GM19397 (cell line): ENCODE measurements at regions not wholly inside any gene's neighbourhood (a gene's known extent, or its start where the extent isn't known, plus 50 kb on each side); places are given as distances from the start of the nearest gene placed in this dataset.
"Not testable (repeated sequence)": the region's sequence is repeated elsewhere in the genome, so short reads cannot be mapped to it uniquely, and the experiment has no call there.

ENCODE experiments used
- ATAC-seq: cut with Tn5 transposase; IDR thresholded peaks from one replicate; pipeline ENCODE4 v1.9.1; 2021; ENCODE audit warnings: mild to moderate bottlenecking, moderate library complexity; ENCODE audit not compliant: unreplicated experiment

DNA sequence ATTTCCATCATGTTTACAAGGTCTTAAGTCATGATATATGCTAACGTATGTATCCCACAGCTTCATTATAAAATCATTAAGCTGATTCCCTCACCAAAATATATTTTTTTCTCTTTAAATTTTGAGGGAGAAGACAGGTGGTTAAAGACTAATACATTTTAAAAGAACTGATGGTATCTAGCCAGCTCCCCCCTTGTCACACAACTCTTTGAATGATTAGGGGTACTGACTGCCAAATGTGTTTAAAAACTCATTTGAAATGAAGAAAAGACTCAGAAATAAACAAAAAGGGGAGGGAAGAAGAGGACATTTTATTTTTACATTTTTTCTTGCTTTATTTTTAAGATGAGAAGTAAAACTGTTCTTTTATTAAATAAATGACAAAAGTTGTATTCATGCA is 805.3 kb downstream of the SATB2 start:
- no peak for ATAC-seq

DNA sequence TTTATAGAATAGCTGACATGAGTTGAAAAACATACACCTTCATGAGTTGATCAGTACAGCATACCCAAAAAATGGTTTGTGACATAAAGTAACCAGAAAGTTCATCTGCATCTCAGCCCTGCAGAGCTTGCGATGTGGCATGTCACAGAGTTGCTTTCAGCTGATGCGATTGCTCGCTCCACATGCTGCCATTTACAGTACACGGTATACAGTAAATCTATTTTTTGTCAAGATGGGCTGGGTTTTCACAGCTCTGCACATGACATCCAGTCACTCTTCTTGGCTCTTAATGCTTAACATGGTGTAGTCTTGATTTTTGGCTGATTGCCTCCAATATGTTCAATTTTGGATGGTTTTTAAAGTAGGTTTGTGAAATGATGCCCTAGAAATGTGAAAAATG is 811.9 kb downstream of the SATB2 start:
- ATAC-seq: no peak

DNA sequence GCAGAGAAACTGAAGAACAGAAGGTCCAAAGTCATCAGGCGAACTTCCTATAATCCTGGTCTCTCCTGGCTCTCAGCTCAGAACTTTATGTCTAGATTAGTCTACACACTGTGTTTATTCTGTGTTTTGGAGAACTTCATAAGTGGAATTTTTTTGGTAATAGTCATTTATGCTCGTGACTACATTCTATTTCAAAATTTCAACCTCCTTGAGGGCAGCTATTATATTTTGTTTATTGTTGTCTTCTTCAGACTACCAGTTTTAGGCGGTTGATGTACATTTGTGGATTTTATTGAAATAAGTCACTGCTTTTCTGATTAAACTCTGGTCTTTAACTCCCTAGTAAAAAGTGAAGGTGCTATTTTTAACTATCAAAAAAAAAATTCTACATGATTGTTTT is 816.6 kb downstream of the SATB2 start:
- ATAC-seq: no peak

DNA sequence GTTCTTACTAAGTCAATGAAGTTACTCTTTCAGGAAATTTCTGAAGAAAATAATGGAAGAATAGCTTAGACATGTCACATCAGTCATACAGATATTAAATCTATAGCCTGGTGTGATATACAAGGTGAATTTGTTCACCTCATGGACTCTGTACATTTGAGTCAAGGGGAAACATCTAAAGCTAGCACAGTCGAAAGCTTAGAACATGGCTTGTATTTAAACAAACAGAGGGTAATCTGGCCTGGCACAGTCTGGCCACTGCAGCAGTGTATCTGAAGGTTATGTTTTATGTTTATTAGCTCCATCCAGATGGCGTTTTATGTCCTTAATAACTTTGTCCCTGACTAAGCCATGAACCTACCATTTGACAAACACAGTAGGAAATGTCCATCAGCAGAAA is 817.3 kb downstream of the SATB2 start:
- no peak for ATAC-seq

DNA sequence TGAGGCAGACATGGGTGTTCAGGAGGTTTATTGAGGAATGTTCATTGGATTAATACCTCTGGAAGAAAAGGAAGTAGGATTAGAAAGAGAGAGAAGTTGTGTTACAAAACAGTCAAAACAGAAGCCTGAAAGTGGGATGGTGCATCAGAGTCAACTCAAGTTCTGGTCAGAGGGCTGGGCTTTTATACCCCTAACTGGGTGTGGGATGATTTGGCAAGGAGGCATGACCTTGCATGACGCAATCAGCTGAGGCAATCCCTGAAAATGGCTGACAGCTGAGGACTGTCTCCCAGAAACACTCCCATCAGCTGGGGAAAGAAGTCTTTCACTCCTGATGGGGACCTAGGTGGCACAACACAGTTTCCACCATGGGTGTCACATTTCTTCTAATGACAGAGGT is 818.2 kb downstream of the SATB2 start:
- no peak for ATAC-seq

DNA sequence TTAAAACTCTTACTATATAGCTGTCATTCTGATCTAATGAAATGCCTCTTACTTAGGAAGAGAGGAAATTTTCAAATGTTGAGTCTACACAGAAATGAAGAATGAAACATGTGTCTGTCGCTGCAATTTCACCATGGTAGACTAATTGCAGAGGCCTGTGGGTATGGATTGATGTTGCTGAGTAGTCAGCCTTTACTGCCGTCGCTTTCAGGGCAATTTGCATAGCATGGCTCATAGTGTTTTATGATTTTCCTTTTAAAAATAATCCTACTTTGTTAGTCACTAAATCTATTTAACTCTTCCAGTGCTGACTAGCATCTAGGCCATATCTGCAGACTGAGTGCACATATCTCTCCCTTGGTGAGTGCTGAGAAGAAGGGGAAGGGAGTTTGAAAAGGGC is 819.2 kb downstream of the SATB2 start:
- no peak for ATAC-seq

DNA sequence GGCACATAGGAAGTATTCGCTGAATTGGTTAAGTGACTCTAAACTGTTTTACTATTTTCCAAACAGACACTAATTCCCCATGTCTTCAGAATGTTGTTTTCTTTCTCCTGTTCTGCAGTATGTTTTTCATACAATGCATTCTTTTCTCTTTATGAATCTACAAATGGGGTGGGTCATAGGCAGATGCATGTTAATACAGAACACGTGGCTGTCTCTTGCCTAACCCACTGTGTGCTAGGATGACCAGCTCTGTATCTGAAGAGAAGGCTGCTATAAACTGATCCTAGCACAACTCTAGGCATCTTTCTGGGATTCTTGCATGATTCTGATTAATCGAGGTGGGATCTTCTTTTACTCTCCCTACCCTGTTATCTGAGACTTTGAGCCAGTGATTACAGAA is 826.0 kb downstream of the PLCL1 start:
- no peak for ATAC-seq

DNA sequence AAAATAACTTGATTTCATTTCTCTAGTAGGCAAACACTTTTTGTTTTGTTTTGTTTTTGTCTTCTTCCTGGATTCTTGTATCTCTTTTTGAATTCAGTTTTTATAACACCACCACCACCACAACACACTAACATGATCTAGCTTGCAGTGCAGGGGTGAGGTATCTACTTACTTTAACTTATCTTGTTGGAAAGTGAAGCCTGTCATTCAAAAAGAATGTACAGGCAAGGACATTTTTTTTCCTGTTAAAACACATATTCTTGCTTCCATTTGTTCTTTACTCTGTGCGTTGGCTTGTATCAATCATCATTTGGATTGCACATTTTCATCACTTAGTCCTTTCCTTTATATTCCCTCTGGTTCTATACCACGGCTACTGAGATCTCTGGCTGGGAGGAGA is 824.2 kb downstream of the PLCL1 start:
- ATAC-seq: no peak

DNA sequence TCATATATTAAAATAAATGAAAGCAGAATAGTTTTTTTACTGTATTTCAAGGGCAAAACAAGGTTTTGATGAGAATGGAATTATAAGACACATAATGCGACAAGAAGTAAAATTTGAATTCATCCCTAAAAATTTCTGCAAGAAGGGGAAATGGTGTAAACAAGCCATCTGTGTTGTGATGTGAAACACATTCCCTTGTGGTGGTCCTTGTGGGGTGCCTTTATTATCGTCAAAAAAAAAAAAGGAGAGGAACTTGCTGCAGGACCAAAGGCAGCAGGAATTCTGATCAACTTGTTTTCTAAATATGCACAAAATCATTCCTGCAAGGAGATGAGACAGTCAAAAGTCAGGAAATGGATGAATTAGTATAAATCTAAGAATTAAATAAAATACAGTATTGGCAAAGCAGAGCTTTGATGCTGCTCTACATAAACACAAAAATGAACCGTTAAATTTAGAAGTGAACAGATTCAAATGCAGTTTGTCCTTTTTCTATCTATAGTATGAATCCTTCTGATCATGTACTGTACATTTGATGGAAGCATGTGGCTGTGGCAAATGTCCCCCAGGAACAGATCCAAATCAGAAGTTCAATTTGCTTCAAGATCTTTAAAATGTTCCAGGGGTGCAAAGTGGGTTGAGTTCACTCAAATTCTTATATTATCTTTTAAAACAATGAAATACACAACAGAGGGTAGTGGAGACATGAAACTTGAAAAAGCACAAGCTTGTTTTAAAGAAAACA is 818.8 kb downstream of the PLCL1 start:
- ATAC-seq: no peak

DNA sequence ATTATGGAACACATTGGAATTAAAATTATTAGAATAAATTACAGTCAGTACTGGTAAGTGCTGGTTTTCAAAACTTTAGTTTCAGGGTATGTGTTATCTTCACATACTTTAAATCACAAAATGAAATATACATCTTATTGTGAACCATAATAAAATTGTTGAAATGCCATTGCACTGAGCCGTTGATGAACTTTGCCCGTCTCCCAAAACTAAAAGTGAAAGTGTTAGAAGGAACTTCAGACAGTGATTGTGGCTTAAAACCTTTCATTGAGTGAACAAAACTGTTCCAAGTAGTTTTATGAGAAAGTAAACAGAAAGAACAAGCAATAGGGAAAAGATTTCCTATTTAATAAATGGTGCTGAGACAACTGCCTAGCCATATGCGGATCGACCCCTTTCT is 811.6 kb downstream of the PLCL1 start:
- ATAC-seq: peak; percentile 58

DNA sequence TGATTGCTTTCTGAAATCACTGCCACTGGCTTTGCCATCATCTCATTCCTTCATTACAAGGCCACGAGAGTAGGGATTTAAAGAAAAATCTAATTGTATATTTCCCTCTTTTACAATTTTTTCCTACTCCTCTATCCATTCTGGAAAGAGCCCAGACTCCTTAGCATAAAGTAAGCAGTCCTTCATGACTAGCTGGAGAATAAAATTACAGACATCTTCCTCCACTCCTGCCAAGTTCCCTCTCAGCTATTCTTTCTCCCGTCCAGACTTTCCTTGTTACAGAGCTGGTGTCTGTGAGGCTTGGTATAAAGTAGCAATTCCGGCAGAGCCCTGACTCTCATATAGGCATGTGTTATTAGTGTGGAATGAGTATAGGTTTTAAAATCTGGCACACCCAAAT is 806.8 kb downstream of the PLCL1 start:
- ATAC-seq: no peak

DNA sequence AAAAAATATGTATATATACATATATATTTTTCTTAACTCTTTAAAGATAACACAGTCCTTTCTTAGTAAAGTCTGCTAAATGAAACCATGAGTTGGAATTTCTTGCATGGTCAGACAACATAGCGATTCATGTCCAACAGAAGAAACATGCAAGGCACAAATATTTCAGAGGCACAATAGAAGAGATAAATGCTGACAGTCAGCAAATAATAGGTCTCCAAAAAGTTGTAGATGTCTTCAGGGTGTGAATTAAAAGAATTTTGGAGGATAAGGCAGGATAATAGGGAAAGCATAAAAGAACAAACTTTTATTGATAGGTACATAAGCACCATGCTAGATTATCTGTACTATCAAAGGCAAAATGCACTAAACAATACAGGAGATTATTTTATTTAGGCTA is 800.2 kb downstream of the PLCL1 start:
- no peak for ATAC-seq

DNA sequence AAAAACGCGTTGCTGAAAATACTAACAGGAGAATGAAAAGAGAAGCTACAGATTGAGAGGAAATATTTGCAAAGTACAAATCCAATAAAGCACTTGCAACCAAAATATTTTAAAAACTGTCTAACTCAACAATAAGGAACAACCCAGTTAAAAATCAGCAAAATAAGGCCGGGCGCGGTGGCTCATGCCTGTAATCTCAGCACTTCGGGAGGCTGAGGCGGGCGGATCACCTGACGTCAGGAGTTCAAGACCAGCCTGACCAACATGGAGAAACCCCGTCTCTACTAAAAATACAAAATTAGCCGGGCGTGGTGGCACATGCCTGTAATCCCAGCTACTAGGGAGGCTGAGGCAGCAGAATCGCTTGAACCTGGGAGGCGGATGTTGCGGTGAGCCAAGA is 798.6 kb downstream of the PLCL1 start:
- not testable (repeated sequence) for ATAC-seq

DNA sequence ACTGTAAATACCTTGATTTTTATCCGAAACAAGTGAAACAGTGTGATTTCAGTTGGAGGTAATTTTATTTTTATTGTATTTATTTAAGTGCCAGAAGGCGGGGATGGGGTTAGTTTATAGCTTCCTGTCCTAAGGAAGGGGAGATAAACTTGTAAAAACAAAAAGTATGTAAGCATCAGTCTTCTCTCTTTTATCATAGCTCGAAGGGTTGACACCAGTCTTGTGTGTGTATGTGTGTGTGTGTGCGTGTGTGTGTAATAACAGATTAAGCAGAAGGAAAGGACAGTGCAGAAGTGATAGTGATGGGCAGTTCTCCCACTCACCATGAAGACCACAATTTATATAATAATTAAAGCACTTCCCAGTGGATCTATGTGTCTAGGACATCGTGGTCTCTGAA is 793.3 kb downstream of the PLCL1 start:
- ATAC-seq: no peak

DNA sequence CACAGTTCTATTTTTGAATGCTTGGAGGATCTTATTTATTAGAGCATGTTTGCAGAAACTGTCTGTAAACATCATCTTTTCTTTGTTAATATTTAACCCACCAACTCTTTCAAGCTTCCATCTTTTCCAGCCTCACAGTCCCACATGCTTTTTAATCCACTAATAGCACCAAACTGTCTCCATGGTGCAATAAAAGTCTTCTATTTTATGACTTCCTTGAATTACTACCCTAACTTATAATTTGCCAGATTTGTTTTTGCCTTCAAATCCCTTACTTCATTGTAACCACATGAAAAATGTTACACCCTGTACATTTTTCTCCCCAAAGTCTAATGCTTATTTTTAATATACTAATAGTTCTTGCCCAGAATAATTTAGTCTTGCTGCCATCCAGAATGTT is 792.6 kb downstream of the PLCL1 start:
- no peak for ATAC-seq

DNA sequence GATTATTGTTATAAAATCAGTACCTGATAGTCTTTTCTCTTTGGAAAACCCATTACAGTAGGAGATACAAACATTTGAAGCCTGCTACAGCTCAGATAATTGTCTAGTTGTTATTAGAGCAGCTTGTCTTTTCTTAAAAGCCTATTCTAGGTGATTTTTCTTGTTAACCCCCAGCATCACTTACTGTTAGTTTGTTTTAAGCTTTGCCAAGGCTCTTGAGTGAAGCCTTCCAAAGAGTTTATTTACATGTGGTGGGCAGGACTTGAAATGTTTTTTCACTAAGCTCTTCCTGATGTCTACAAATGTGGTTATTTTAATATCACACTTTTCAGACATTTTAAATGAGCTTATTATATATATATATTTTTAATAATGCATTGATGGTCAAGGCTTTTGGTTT is 791.3 kb downstream of the PLCL1 start:
- ATAC-seq: no peak

DNA sequence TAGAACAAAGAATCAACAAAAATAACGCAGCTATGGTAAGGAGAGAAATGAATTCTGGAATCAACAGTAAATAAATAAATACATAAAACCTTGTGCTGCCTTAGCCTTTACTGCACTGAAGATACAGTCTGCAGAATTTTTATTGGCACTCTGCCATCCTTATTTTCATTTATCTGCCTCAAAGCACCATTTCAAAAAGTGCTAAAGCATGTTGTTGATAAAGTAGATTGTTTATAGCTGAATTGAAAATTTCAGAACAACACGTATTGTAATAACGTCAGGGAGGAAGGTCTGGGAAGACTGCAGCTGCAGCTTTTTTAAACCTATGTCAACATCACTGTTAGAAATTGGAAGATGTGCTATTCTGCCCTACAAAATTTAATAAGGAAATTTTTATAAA is 787.2 kb downstream of the PLCL1 start:
- no peak for ATAC-seq

DNA sequence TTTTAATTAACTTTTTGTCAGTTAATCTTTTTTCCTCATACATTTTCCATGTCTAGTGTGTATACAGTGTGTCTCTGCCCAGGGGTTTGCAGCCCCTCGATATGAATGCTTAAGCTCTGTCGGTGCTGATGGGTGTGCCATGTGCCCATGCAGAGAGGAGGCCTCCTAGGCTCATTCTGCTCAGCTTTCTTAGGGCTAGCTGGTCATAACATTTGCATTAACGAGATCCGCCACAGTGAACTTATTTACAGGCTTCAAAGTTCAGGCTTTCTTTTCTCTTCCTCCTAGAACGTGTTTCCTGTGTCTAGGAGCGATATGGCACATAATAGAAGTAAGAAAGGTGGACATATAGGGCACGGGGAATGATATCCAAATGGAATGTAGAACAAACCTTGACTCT is 783.3 kb downstream of the PLCL1 start:
- ATAC-seq: no peak

DNA sequence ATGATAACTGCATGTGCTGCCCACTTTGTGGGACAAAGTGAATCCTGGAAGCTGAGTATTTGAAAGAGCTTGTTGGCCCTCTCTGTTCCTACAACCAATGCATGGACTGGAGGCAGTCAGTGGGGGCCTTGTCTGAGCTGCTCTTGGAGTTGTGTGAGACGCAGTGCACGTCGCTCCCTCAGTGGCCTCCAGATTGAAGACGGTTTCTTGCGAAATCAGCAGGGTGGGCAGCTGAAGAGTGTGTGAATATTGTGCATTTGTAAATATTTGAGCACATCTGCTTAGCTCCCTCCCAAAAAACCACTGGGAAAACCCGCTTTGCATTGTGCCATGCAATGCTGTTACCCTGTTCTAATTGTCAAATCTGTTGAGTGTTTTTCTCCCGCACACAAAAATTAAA is 782.8 kb downstream of the PLCL1 start:
- no peak for ATAC-seq

DNA sequence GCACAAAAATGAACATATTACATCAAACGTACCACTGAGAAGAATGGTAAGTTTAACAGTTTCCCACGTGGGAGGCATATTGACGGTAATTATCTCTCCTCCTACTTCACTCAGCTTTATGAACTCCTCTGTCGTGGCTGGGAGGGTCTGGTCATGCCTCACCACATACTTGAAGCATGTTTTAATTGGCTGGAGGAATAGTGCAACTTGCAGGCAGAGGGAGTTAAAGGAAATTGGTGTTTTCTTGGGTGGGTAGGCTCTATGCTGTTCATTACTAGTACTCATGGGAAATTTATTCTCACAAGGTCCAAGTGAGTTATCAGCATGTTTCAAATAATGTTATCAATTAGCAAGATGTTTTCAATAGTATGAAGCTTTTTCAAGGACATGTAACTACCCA is 767.0 kb downstream of the PLCL1 start:
- ATAC-seq: no peak

DNA sequence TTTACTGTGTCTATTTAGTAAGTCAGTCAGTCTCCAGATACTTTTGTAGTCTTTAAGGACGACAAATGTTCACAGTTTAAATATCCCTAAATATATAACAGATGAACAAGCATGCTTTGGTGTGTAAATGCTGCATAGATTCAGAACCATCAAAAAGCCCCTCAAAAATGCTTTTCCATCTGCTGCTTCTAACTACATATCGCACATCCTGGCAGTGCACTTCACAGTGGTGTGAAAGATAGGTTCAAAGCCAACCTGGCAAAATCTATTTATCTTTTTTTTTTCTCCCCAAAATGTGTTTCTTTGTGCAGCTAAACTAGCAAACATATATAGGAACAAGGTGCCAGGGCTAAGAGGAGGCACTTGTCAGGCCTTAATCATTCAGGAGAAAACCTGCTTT is 753.8 kb downstream of the PLCL1 start:
- ATAC-seq: no peak

DNA sequence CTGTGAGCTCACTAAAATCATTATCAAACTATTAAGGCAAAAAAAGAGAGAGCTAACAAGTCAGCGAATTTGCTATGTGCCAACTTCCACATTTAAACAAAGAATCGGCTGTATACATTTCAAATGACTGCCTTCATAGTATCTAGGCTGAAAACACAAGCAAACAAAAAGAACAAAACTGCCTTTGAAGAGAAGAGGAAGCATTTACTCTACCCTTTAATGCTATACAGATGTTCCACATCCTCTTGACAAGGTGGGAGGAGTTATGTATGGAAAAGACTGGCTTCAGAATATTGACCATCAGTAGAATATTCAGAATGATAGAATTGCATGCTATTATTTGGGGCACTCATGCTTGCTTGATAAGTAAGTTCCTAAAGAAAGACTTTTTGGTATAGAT is 741.7 kb downstream of the PLCL1 start:
- no peak for ATAC-seq

DNA sequence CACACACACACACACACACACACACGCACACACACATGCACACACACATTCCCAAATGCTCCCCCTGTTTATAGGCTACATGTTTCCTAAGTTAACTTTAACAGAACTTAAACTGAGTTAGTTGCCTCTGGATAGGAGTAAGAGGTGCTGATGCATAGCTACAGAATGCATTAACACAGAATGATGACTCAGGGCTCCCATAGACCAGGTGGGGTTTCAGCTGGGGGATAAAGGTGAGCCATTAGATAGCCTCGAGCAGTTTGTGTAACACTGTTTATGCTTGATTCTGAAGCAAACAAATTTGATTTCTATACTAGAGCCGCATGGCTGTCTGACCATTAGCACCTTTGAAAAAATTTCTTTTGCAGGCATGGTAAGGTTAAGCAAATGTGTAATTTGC is 741.0 kb downstream of the PLCL1 start:
- no peak for ATAC-seq
